GM23338 (cell line): ENCODE measurements at regions not wholly inside any gene's neighbourhood (a gene's known extent, or its start where the extent isn't known, plus 50 kb on each side); places are given as distances from the start of the nearest gene placed in this dataset.

Experiments
- ATAC-seq: fragments of 200-7000 bp; cut with Tn5 transposase; 3 replicates; pipeline ENCODE4 v1.9.1; 2020
- DNase-seq: peaks from one replicate; pipeline ENCODE4 v3.0.0-alpha.2; 2015; ENCODE audit warnings: low spot score
- H2AFZ ChIP-seq: fragments of 200-600 bp; sonication (generic); 2 replicates; pipeline ENCODE4 v1.8.0; 2016; ENCODE audit warnings: antibody characterized with exemption, mild to moderate bottlenecking, moderate library complexity
- H3F3A ChIP-seq: fragments of 200-600 bp; sonication (generic); replicated peaks from 2 replicates; pipeline ENCODE4 v1.8.0; 2017; ENCODE audit warnings: antibody characterized with exemption, mixed run types, low read depth
- H3K27ac ChIP-seq: fragments of 200-600 bp; sonication (generic); 2 replicates; pipeline ENCODE4 v1.6.1; 2016; ENCODE audit warnings: low read depth
- H3K27me3 ChIP-seq: fragments of 200-600 bp; sonication (generic); 2 replicates; pipeline ENCODE4 v1.8.0; 2016; ENCODE audit warnings: mild to moderate bottlenecking, mixed run types, moderate library complexity; ENCODE audit not compliant: insufficient read depth
- H3K36me3 ChIP-seq: fragments of 200-600 bp; sonication (generic); 2 replicates; pipeline ENCODE4 v1.8.0; 2016; ENCODE audit warnings: mild to moderate bottlenecking; ENCODE audit not compliant: insufficient read depth
- H3K4me1 ChIP-seq: fragments of 200-600 bp; sonication (generic); 2 replicates; pipeline ENCODE4 v1.8.0; 2016; ENCODE audit warnings: mild to moderate bottlenecking, moderate library complexity; ENCODE audit not compliant: insufficient read depth
- H3K4me2 ChIP-seq: fragments of 200-600 bp; sonication (generic); 2 replicates; pipeline ENCODE4 v1.7.1; 2017; ENCODE audit warnings: mixed run types
- H3K4me3 ChIP-seq: fragments of 200-600 bp; sonication (generic); 2 replicates; pipeline ENCODE4 v1.6.1; 2016; ENCODE audit warnings: mixed run types
- H3K79me2 ChIP-seq: fragments of 200-600 bp; sonication (generic); replicated peaks from 2 replicates; pipeline ENCODE4 v1.8.0; 2017; ENCODE audit warnings: mild to moderate bottlenecking; ENCODE audit not compliant: insufficient read depth
- H3K9me2 ChIP-seq: fragments of 200-600 bp; sonication (generic); 2 replicates; pipeline ENCODE4 v1.8.0; 2017; ENCODE audit not compliant: insufficient read depth
- H4K20me1 ChIP-seq: fragments of 200-600 bp; sonication (generic); replicated peaks from 2 replicates; pipeline ENCODE4 v1.8.0; 2017; ENCODE audit warnings: mild to moderate bottlenecking; ENCODE audit not compliant: insufficient read depth
- H3K27ac Mint-ChIP-seq: 2 replicates; pipeline ENCODE4 v1.8.0; 2020; ENCODE audit warnings: inconsistent platforms, mild to moderate bottlenecking, moderate library complexity, mixed read lengths
- H3K27me3 Mint-ChIP-seq: 3 replicates; pipeline ENCODE4 v1.8.0; 2022; ENCODE audit warnings: low read depth, mild to moderate bottlenecking, moderate library complexity, mixed read lengths, inconsistent platforms; ENCODE audit not compliant: insufficient read depth, poor library complexity
- H3K36me3 Mint-ChIP-seq: 3 replicates; pipeline ENCODE4 v1.8.0; 2021; ENCODE audit warnings: low read depth, mild to moderate bottlenecking, inconsistent platforms, moderate library complexity, mixed read lengths
- H3K4me1 Mint-ChIP-seq: 3 replicates; pipeline ENCODE4 v1.8.0; 2020; ENCODE audit warnings: mild to moderate bottlenecking, inconsistent platforms, mixed read lengths
- H3K4me3 Mint-ChIP-seq: 3 replicates; pipeline ENCODE4 v1.8.0; 2021; ENCODE audit warnings: moderate library complexity, mild to moderate bottlenecking, inconsistent platforms, mixed read lengths
- H3K9me3 Mint-ChIP-seq: 3 replicates; pipeline ENCODE4 v1.8.0; 2020; ENCODE audit warnings: moderate library complexity, mild to moderate bottlenecking, inconsistent platforms, mixed read lengths
- CREB1 ChIP-seq: fragments of 250-450 bp; sonication (Bioruptor Pico); IDR thresholded peaks from 2 replicates; pipeline ENCODE4 v1.5.0; 2020; ENCODE audit warnings: low read depth, mild to moderate bottlenecking, moderate library complexity
- CTCF ChIP-seq, 2 experiments: fragments of 200-600 bp in 1 of 2; sonication (generic) in 1 of 2; conservative IDR thresholded peaks; 2 replicates each; pipeline versions ENCODE4 v1.5.1 to v1.6.1; 2016 to 2017; ENCODE audit warnings: antibody characterized with exemption in 2 of 2, low read depth in 2 of 2, mild to moderate bottlenecking in 2 of 2, moderate library complexity in 1 of 2
- ETS1 ChIP-seq: IDR thresholded peaks from 2 replicates; pipeline ENCODE4 v1.6.1; 2016; ENCODE audit warnings: antibody characterized with exemption
- EZH2 ChIP-seq: fragments of 200-600 bp; sonication (generic); IDR thresholded peaks from one replicate; pipeline ENCODE4 v1.8.0; 2017; ENCODE audit warnings: antibody characterized with exemption, mild to moderate bottlenecking, low read depth; ENCODE audit not compliant: unreplicated experiment
- EZH2phosphoT487 ChIP-seq: fragments of 200-600 bp; sonication (generic); IDR thresholded peaks from one replicate; pipeline ENCODE4 v1.8.1; 2018; ENCODE audit warnings: antibody characterized with exemption; ENCODE audit not compliant: unreplicated experiment
- JUNB ChIP-seq: IDR thresholded peaks from one replicate; pipeline ENCODE4 v1.6.1; 2016; ENCODE audit warnings: antibody characterized with exemption; ENCODE audit not compliant: unreplicated experiment
- NANOG ChIP-seq: IDR thresholded peaks from 2 replicates; pipeline ENCODE4 v1.6.1; 2016; ENCODE audit warnings: antibody characterized with exemption, borderline replicate concordance
- POLR2AphosphoS5 ChIP-seq: IDR thresholded peaks from 2 replicates; pipeline ENCODE4 v1.6.1; 2016; ENCODE audit warnings: antibody characterized with exemption, low read depth
- REST ChIP-seq: IDR thresholded peaks from one replicate; pipeline ENCODE4 v1.6.1; 2018; ENCODE audit warnings: antibody characterized with exemption; ENCODE audit not compliant: unreplicated experiment
- STAT1 ChIP-seq: IDR thresholded peaks from one replicate; pipeline ENCODE4 v1.6.1; 2016; ENCODE audit warnings: antibody characterized with exemption; ENCODE audit not compliant: unreplicated experiment
- ZNF114 ChIP-seq: fragments of 250-450 bp; sonication (Bioruptor Pico); IDR thresholded peaks from 2 replicates; pipeline ENCODE4 v1.5.0; 2020; ENCODE audit warnings: mild to moderate bottlenecking, moderate library complexity
- ZNF331 ChIP-seq: fragments of 250-450 bp; sonication (Bioruptor Pico); IDR thresholded peaks from 2 replicates; pipeline ENCODE4 v1.5.0; 2020; ENCODE audit warnings: low read depth, mild to moderate bottlenecking, moderate library complexity
- ZNF462 ChIP-seq: fragments of 250-450 bp; sonication (Bioruptor Pico); IDR thresholded peaks from 2 replicates; pipeline ENCODE4 v1.5.0; 2020; ENCODE audit warnings: mild to moderate bottlenecking, moderate library complexity

- TF ChIP-seq JUNB = no peak
- no peak for TF ChIP-seq STAT1
These were observed 674.9 kb downstream of the HDGFL1 start (continued) for GRCh38 chr6:23244300-23244699.

GRCh38 chr6:23245572-23245971 is 676.2 kb downstream of the HDGFL1 start:
- DNase-seq = no peak
- no peaks in the 10 kb centered on the region for H3K4me1 Mint-ChIP-seq
- TF ChIP-seq NANOG (no peak), REST (no peak), CTCF (conservative IDR thresholded peaks at IDR 0.05; ENCODE audit: low read depth in 2 of 2) (no peak), EZH2 (no peak), ZNF331 (no peak), ETS1 (no peak), ZNF462 (CRISPR knock-in tag) (no peak), POLR2AphosphoS5 (no peak), EZH2phosphoT487 (no peak), ZNF114 (no peak), JUNB (no peak), STAT1 (no peak), CREB1 (no peak)
- no peak overlapping the region; the same call in 1 of the 2 replicates for H2AFZ ChIP-seq
- H3K4me2 ChIP-seq = no peak overlapping the region
- no peaks in the 10 kb centered on the region for H3K79me2 ChIP-seq
- H3K27me3 Mint-ChIP-seq = no peaks in the 10 kb centered on the region
- H3F3A ChIP-seq = no peaks in the 10 kb centered on the region
- no peaks in the 10 kb centered on the region for H3K27me3 ChIP-seq
- no peak overlapping the region for H3K4me3 ChIP-seq
- no peaks in the 10 kb centered on the region for H3K4me1 ChIP-seq
- H3K27ac Mint-ChIP-seq = no peak overlapping the region
- no peaks in the 10 kb centered on the region for H4K20me1 ChIP-seq
- peaks cover 8% of the 10 kb centered on the region; the same call in 1 of the 2 replicates for H3K9me2 ChIP-seq
- H3K4me3 Mint-ChIP-seq = no peak overlapping the region
- no peak overlapping the region for H3K27ac ChIP-seq
- H3K9me3 Mint-ChIP-seq = no peaks in the 10 kb centered on the region
- no peaks in the 10 kb centered on the region for H3K36me3 ChIP-seq
- H3K36me3 Mint-ChIP-seq = no peaks in the 10 kb centered on the region
- no peak for ATAC-seq
